Caco-2 (cell line): ENCODE measurements at regions not wholly inside any gene's neighbourhood (a gene's known extent, or its start where the extent isn't known, plus 50 kb on each side); places are given as distances from the start of the nearest gene placed in this dataset.

ENCODE experiments used
- BruUV-seq: library from RNA; stranded (reverse); fragments of 400-500 nt; replicated peaks from 2 replicates; lab custom pipeline; 2021; lab: Mats Ljungman, UMichigan
- CTCF ChIA-PET: fragments of 300-600 bp; sonication (Branson Sonifier 250); formaldehyde crosslinking; loops from one replicate; lab custom pipeline; 2022; ENCODE audit warnings: antibody characterized with exemption; lab: Charles Lee
- POLR2A ChIA-PET: fragments of 300-600 bp; sonication (Branson Sonifier 250); formaldehyde crosslinking; loops from one replicate; lab custom pipeline; 2022; ENCODE audit warnings: antibody characterized with exemption; lab: Charles Lee
- DNase-seq, 2 experiments: peaks; one replicate each; pipeline versions ENCODE4 v3.0.0 to v3.0.0-alpha.2; 2020 to 2022
- H3K27me3 ChIP-seq: replicated peaks from 2 replicates; pipeline ENCODE4 v1.6.0; 2011; ENCODE audit warnings: low read length; ENCODE audit not compliant: control insufficient read depth, insufficient read depth
- H3K36me3 ChIP-seq: 2 replicates; pipeline ENCODE4 v1.5.1; 2011; ENCODE audit warnings: low read length; ENCODE audit not compliant: control insufficient read depth, insufficient read depth
- H3K4me1 ChIP-seq: fragments of 250-450 bp; sonication (Bioruptor Pico); 2 replicates; pipeline ENCODE4 v1.5.1; 2020; ENCODE audit warnings: mild to moderate bottlenecking
- H3K4me3 ChIP-seq: 2 replicates; pipeline ENCODE4 v1.5.1; 2011; ENCODE audit warnings: low read depth, mild to moderate bottlenecking, control low read depth, low read length
- H3K9me3 ChIP-seq: fragments of 250-450 bp; sonication (Bioruptor Pico); 2 replicates; pipeline ENCODE4 v1.5.1; 2020; ENCODE audit warnings: mild to moderate bottlenecking, moderate library complexity
- H3K27ac Mint-ChIP-seq: one replicate; pipeline ENCODE4 v1.8.0; 2022; ENCODE audit warnings: mixed read lengths; ENCODE audit not compliant: unreplicated experiment
- H3K27me3 Mint-ChIP-seq: one replicate; pipeline ENCODE4 v1.8.0; 2022; ENCODE audit warnings: mixed read lengths; ENCODE audit not compliant: insufficient read depth, unreplicated experiment
- H3K36me3 Mint-ChIP-seq: one replicate; pipeline ENCODE4 v1.8.0; 2022; ENCODE audit warnings: mild to moderate bottlenecking, mixed read lengths; ENCODE audit not compliant: insufficient read depth, unreplicated experiment
- H3K4me1 Mint-ChIP-seq: one replicate; pipeline ENCODE4 v1.8.0; 2022; ENCODE audit warnings: low read depth, mixed read lengths; ENCODE audit not compliant: unreplicated experiment
- H3K4me3 Mint-ChIP-seq: one replicate; pipeline ENCODE4 v1.8.0; 2022; ENCODE audit warnings: mild to moderate bottlenecking, moderate library complexity, mixed read lengths; ENCODE audit not compliant: unreplicated experiment
- H3K9me3 Mint-ChIP-seq: one replicate; pipeline ENCODE4 v1.8.0; 2022; ENCODE audit warnings: mixed read lengths; ENCODE audit not compliant: unreplicated experiment
- CTCF ChIP-seq, 2 experiments: fragments of 200-600 bp in 1 of 2; IDR thresholded peaks; 1 replicate in 1 of 2; 2 replicates in 1 of 2; pipeline versions ENCODE4 v1.5.1 to v1.8.0; 2011 to 2022; ENCODE audit warnings: antibody characterized with exemption in 1 of 2, control low read depth in 1 of 2, inconsistent platforms in 1 of 2, low read depth in 1 of 2, low read length in 1 of 2, mild to moderate bottlenecking in 1 of 2, moderate library complexity in 1 of 2; ENCODE audit not compliant: insufficient read depth in 1 of 2, severe bottlenecking in 1 of 2, unreplicated experiment in 1 of 2
- intact Hi-C: fragments of 100-400 bp; cut with micrococcal nuclease; formaldehyde crosslinking; loops from one replicate; pipeline ENCODE4 v1.10.0; 2022; ENCODE audit not compliant: unreplicated experiment

- Mint-ChIP-seq H3K36me3 (no peaks in the 10 kb centered on the region), H3K4me1 (no peaks in the 10 kb centered on the region), H3K9me3 (no peaks in the 10 kb centered on the region), H3K27me3 (peaks cover 18% of the 10 kb centered on the region), H3K4me3 (no peak overlapping the region), H3K27ac (no peak overlapping the region)
- no TSS peak for BruUV-seq
- DNase-seq, result no peak
- H3K36me3 ChIP-seq, result no peaks in the 10 kb centered on the region
- no peaks in the 10 kb centered on the region for H3K9me3 ChIP-seq
- no peak for TF ChIP-seq CTCF (IDR thresholded peaks at IDR 0.05; ENCODE audit: insufficient read depth in 1 of 2, low read depth in 1 of 2, low read length in 1 of 2, severe bottlenecking in 1 of 2, unreplicated experiment in 1 of 2)
- no peak overlapping the region for H3K4me3 ChIP-seq
- CTCF ChIA-PET, result no interaction called here
- intact Hi-C loops, result no loop called here
- H3K4me1 ChIP-seq, result no peaks in the 10 kb centered on the region
- no peaks in the 10 kb centered on the region; the same call in 1 of the 2 replicates for H3K27me3 ChIP-seq
- POLR2A ChIA-PET, result no interaction called here
Observed at GRCh38 chr6:166830891-166831363, 125.4 kb downstream of the RNASET2 start.

- Histone ChIP-seq H3K4me1 (no peaks in the 10 kb centered on the region), H3K36me3 (no peaks in the 10 kb centered on the region), H3K4me3 (no peak overlapping the region), H3K27me3 (no peaks in the 10 kb centered on the region; the same call in 1 of the 2 replicates), H3K9me3 (no peaks in the 10 kb centered on the region)
- no peak for DNase-seq
- Mint-ChIP-seq H3K27me3 (peaks cover 18% of the 10 kb centered on the region), H3K36me3 (no peaks in the 10 kb centered on the region), H3K9me3 (no peaks in the 10 kb centered on the region), H3K27ac (no peak overlapping the region), H3K4me3 (no peak overlapping the region), H3K4me1 (no peaks in the 10 kb centered on the region)
- TF ChIP-seq CTCF (IDR thresholded peaks at IDR 0.05; ENCODE audit: insufficient read depth in 1 of 2, low read depth in 1 of 2, low read length in 1 of 2, severe bottlenecking in 1 of 2, unreplicated experiment in 1 of 2), result no peak
- no TSS peak for BruUV-seq
- intact Hi-C loops, result no loop called here
- POLR2A ChIA-PET, result no interaction called here
- CTCF ChIA-PET, result no interaction called here
Observed at GRCh38 chr6:166830185-166830890, 126.0 kb downstream of the RNASET2 start.

GRCh38 chr6:166826264-166826663, 130.1 kb downstream of the RNASET2 start:
- no peaks in the 10 kb centered on the region for H3K4me1 ChIP-seq
- Mint-ChIP-seq H3K27me3 (peaks cover 18% of the 10 kb centered on the region), H3K27ac (no peak overlapping the region), H3K36me3 (no peaks in the 10 kb centered on the region), H3K4me1 (no peaks in the 10 kb centered on the region), H3K4me3 (no peak overlapping the region), H3K9me3 (no peaks in the 10 kb centered on the region)
- DNase-seq, result no peak
- ChIA-PET POLR2A (no interaction called here), CTCF (no interaction called here)
- H3K36me3 ChIP-seq, result no peaks in the 10 kb centered on the region
- no peak for TF ChIP-seq CTCF (IDR thresholded peaks at IDR 0.05; ENCODE audit: insufficient read depth in 1 of 2, low read depth in 1 of 2, low read length in 1 of 2, severe bottlenecking in 1 of 2, unreplicated experiment in 1 of 2)
- intact Hi-C loops, result no loop called here
- H3K27me3 ChIP-seq, result no peaks in the 10 kb centered on the region
- H3K9me3 ChIP-seq, result no peaks in the 10 kb centered on the region
- no TSS peak for BruUV-seq
- H3K4me3 ChIP-seq, result no peak overlapping the region
